Liver (tissue), 3 donors: ENCODE measurements at regions not wholly inside any gene's neighbourhood (a gene's known extent, or its start where the extent isn't known, plus 50 kb on each side); places are given as distances from the start of the nearest gene placed in this dataset.
"Not testable (repeated sequence)": the region's sequence is repeated elsewhere in the genome, so short reads cannot be mapped to it uniquely, and the experiment has no call there.

Source experiments
- ATF3 ChIP-seq: IDR thresholded peaks from 2 replicates; pipeline ENCODE4 v1.6.1; 2016; ENCODE audit warnings: antibody characterized with exemption
- CTCF ChIP-seq: fragments of 150-350 bp; IDR thresholded peaks from 2 replicates; pipeline ENCODE4 v1.5.1; 2017; ENCODE audit warnings: improper control_type of control experiment, low read depth, low read length; ENCODE audit not compliant: missing input control
- FOXA2 ChIP-seq: IDR thresholded peaks from 2 replicates; pipeline ENCODE4 v1.6.1; 2016; ENCODE audit warnings: antibody characterized with exemption
- GABPA ChIP-seq, 2 donors: IDR thresholded peaks in 1 of 2; conservative IDR thresholded peaks in 1 of 2; 2 replicates each; pipeline ENCODE4 v1.6.1; 2016; ENCODE audit warnings: antibody characterized with exemption in 2 of 2, mild to moderate bottlenecking in 1 of 2, moderate library complexity in 1 of 2
- HNF4A ChIP-seq, 2 donors: conservative IDR thresholded peaks; 2 replicates each; pipeline ENCODE4 v1.6.1; 2016; ENCODE audit warnings: antibody characterized with exemption in 2 of 2, mild to moderate bottlenecking in 2 of 2
- JUND ChIP-seq, 2 donors: IDR thresholded peaks; 2 replicates each; pipeline ENCODE4 v1.6.1; 2016; ENCODE audit warnings: antibody characterized with exemption in 2 of 2
- RAD21 ChIP-seq, 2 donors: IDR thresholded peaks; 2 replicates each; pipeline ENCODE4 v1.6.1; 2016; ENCODE audit warnings: antibody characterized with exemption in 2 of 2, mild to moderate bottlenecking in 2 of 2
- REST ChIP-seq: IDR thresholded peaks from 2 replicates; pipeline ENCODE4 v1.6.1; 2016; ENCODE audit warnings: antibody characterized with exemption, mild to moderate bottlenecking
- SP1 ChIP-seq: IDR thresholded peaks from 2 replicates; pipeline ENCODE4 v1.6.1; 2018; ENCODE audit warnings: antibody characterized with exemption, mild to moderate bottlenecking
- TAF1 ChIP-seq: conservative IDR thresholded peaks from 2 replicates; pipeline ENCODE4 v1.6.1; 2016; ENCODE audit warnings: antibody characterized with exemption, mild to moderate bottlenecking
- YY1 ChIP-seq: IDR thresholded peaks from 2 replicates; pipeline ENCODE4 v1.6.1; 2016; ENCODE audit warnings: antibody characterized with exemption, mild to moderate bottlenecking
- TF ChIP-seq, protein P1 (sequence below): IDR thresholded peaks from 2 replicates; pipeline ENCODE4 v1.6.1; 2016; ENCODE audit warnings: antibody characterized with exemption
- TF ChIP-seq, protein P2 (sequence below): IDR thresholded peaks from 2 replicates; pipeline ENCODE4 v1.6.1; 2016; ENCODE audit warnings: antibody characterized with exemption
- donor health status: healthy.
- donor health status: healthy.

- not testable (repeated sequence) for TF ChIP-seq CTCF; JUND (IDR thresholded peaks at IDR 0.05); REST; FOXA2; TAF1; SP1; ATF3; YY1; RAD21 (IDR thresholded peaks at IDR 0.05); GABPA (IDR thresholded peaks at IDR 0.05 in 1 of 2, conservative IDR thresholded peaks at IDR 0.05 in 1 of 2); HNF4A (conservative IDR thresholded peaks at IDR 0.05)
- TF ChIP-seq, protein P1, sequence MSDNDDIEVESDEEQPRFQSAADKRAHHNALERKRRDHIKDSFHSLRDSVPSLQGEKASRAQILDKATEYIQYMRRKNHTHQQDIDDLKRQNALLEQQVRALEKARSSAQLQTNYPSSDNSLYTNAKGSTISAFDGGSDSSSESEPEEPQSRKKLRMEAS, result not testable (repeated sequence)
- TF ChIP-seq, protein P2, sequence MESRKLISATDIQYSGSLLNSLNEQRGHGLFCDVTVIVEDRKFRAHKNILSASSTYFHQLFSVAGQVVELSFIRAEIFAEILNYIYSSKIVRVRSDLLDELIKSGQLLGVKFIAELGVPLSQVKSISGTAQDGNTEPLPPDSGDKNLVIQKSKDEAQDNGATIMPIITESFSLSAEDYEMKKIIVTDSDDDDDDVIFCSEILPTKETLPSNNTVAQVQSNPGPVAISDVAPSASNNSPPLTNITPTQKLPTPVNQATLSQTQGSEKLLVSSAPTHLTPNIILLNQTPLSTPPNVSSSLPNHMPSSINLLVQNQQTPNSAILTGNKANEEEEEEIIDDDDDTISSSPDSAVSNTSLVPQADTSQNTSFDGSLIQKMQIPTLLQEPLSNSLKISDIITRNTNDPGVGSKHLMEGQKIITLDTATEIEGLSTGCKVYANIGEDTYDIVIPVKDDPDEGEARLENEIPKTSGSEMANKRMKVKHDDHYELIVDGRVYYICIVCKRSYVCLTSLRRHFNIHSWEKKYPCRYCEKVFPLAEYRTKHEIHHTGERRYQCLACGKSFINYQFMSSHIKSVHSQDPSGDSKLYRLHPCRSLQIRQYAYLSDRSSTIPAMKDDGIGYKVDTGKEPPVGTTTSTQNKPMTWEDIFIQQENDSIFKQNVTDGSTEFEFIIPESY, result not testable (repeated sequence)
Observed at GRCh38 chr15:31719396-31720022, 310.8 kb upstream of the CHRNA7 start.
